Psoas muscle (tissue), 7 donors: ENCODE measurements at regions not wholly inside any gene's neighbourhood (a gene's known extent, or its start where the extent isn't known, plus 50 kb on each side); places are given as distances from the start of the nearest gene placed in this dataset.
"Not testable (repeated sequence)": the region's sequence is repeated elsewhere in the genome, so short reads cannot be mapped to it uniquely, and the experiment has no call there.

Source experiments
- ATAC-seq, 4 donors: fragments of 200-7000 bp; cut with Tn5 transposase; one replicate each; pipeline ENCODE4 v1.9.1; 2020; ENCODE audit warnings: moderate library complexity in 3 of 4, mild to moderate bottlenecking in 2 of 4
- DNase-seq, 2 donors: peaks; one replicate each; pipeline ENCODE4 v3.0.0-alpha.2; 2020
- H3K27ac ChIP-seq: fragments of 200-600 bp; one replicate; pipeline ENCODE4 v1.8.0; 2022
- H3K27me3 ChIP-seq, 3 donors: fragments of 200-600 bp in 1 of 3; one replicate each; pipeline versions ENCODE4 v1.6.1 to v1.8.0; 2013 to 2022; ENCODE audit warnings: low read length in 2 of 3, mild to moderate bottlenecking in 2 of 3, moderate library complexity in 1 of 3; ENCODE audit not compliant: insufficient read depth in 3 of 3
- H3K36me3 ChIP-seq, 2 donors: fragments of 200-600 bp in 1 of 2; one replicate each; pipeline versions ENCODE4 v1.6.1 to v1.8.0; 2013 to 2022; ENCODE audit warnings: low read depth in 1 of 2, mild to moderate bottlenecking in 1 of 2, moderate library complexity in 1 of 2; ENCODE audit not compliant: insufficient read depth in 1 of 2
- H3K4me1 ChIP-seq: fragments of 200-600 bp; one replicate; pipeline ENCODE4 v1.8.0; 2022
- H3K4me3 ChIP-seq: fragments of 200-600 bp; one replicate; pipeline ENCODE4 v1.8.0; 2022; ENCODE audit warnings: mild to moderate bottlenecking
- H3K9me3 ChIP-seq: fragments of 200-600 bp; one replicate; pipeline ENCODE4 v1.8.0; 2022
- WGBS, 3 donors: extraction: QIAGEN DNeasy Blood & Tissue Kit; methylation state at CpG; one replicate each; pipeline versions ENCODE4 v1.1.6 to v1.1.7; 2013; 5-methylcytosine and 5-hydroxymethylcytosine counted together
- intact Hi-C, 2 donors: fragments of 100-400 bp; cut with DNase I; formaldehyde crosslinking; loops; one replicate each; pipeline versions ENCODE4 v1.11.0 to v1.14.2; 2022
- TF ChIP-seq, protein P1 (sequence below): fragments of 200-600 bp; IDR thresholded peaks from one replicate; pipeline ENCODE4 v1.8.0; 2022; ENCODE audit warnings: antibody characterized with exemption
- donor health status: healthy with polysubstance abuse.
- donor health status: DM: no; HTN: no; CAD: no; lungs with moderate emphysema.
- donor health status: Bipolar disorder and iron deficiency.
- donor health status: healthy.
- donor health status: DM: yes; HTN: yes; CAD: no.
- donor health status: DM: no; HTN: no; CAD: no.
- donor health status: DM: yes; HTN: yes; CAD: no.

DNA sequence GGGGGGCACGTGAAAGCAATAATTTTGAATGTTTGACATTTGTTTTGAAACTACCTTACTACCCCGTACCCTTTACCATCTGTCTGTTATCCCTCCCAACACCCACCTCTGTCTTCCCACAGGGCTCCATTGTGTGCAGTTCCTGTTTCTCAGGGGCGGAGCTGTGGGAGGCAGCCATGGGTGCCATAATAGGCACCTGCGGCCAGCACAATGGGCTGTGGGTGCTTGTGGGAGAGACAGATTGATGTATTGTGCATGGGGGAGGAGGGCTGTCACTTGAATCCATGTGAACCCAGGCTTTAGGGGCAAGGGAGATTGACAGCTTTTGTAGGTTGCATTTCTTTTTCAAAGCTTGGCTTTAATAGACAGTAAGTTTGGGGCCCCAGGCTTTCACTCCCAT lies 122.6 kb upstream of the CXorf66 start:
- Histone ChIP-seq H3K27me3 (peaks cover 0 to 34% (median 3%) of the 10 kb centered on the region in 3 donors), H3K9me3 (no peaks in the 10 kb centered on the region), H3K27ac (no peak overlapping the region), H3K4me3 (no peak overlapping the region), H3K4me1 (no peaks in the 10 kb centered on the region), H3K36me3 (no peaks in the 10 kb centered on the region)
- TF ChIP-seq, protein P1, sequence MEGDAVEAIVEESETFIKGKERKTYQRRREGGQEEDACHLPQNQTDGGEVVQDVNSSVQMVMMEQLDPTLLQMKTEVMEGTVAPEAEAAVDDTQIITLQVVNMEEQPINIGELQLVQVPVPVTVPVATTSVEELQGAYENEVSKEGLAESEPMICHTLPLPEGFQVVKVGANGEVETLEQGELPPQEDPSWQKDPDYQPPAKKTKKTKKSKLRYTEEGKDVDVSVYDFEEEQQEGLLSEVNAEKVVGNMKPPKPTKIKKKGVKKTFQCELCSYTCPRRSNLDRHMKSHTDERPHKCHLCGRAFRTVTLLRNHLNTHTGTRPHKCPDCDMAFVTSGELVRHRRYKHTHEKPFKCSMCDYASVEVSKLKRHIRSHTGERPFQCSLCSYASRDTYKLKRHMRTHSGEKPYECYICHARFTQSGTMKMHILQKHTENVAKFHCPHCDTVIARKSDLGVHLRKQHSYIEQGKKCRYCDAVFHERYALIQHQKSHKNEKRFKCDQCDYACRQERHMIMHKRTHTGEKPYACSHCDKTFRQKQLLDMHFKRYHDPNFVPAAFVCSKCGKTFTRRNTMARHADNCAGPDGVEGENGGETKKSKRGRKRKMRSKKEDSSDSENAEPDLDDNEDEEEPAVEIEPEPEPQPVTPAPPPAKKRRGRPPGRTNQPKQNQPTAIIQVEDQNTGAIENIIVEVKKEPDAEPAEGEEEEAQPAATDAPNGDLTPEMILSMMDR: no peak
- WGBS, 3 donors: 39 to 58% (median 41%) methylated on average over 4 of the region's 4 CpGs
- DNase-seq (no peak), ATAC-seq (no peak)
- intact Hi-C loops: no loop called here

DNA sequence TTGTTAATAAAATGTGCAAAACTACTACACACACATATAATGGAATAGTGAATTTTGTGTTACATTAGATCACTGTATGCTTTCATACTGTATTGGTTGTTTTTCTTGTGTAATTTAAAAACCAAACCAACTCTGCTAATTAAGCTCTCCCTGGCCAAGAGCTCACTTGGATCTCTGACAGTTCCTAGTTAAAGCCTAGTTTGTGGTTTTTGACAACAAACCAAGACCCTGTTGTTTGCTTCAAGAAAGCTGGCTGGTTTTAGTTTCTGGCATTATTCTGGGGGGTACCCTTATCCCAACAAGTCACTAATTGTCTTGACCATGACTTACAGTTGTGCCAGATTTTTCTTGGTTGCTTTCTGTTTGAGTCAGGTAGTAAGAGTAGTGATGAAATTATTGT lies 121.4 kb upstream of the CXorf66 start:
- TF ChIP-seq, protein P1: no peak
- H3K36me3 ChIP-seq: no peaks in the 10 kb centered on the region
- no peak for ATAC-seq
- no peak overlapping the region for H3K27ac ChIP-seq
- no peak overlapping the region for H3K4me3 ChIP-seq
- H3K4me1 ChIP-seq: no peaks in the 10 kb centered on the region
- H3K27me3 ChIP-seq: peaks cover 0 to 22% (median 3%) of the 10 kb centered on the region in 3 donors
- intact Hi-C loops: no loop called here
- H3K9me3 ChIP-seq: no peaks in the 10 kb centered on the region
- no peak for DNase-seq

DNA sequence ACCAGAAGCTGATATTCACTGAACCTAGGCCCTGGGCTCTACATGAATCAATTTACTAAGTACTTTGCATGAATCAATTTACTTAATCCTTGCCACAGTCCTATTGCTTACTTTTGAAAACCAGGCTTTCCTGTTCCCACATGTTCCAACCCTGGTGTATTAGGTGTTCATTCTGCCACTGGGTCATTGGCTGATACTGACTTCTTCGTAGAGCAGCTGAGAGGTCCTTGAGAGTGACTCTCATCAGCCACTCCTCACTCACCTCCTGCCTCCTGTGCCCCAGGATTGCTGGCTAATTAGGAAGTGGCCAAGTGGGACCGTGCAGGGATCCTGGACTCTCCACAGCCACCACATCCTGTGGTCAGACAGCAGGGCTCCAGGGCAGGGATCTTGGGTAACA lies 109.5 kb upstream of the CXorf66 start:
- WGBS, 3 donors: no CpG with 5 or more reads among the region's 2 CpGs
- ATAC-seq, H3K27me3 ChIP-seq, H3K27ac ChIP-seq, H3K36me3 ChIP-seq, DNase-seq, H3K4me3 ChIP-seq, H3K9me3 ChIP-seq, H3K4me1 ChIP-seq: not testable (repeated sequence)
- intact Hi-C loops: loop anchor here in 1 of 2 donors (5.0 kb wide), 1 partner anchor 62 kb away; no protein-coding TSS in a partner anchor

DNA sequence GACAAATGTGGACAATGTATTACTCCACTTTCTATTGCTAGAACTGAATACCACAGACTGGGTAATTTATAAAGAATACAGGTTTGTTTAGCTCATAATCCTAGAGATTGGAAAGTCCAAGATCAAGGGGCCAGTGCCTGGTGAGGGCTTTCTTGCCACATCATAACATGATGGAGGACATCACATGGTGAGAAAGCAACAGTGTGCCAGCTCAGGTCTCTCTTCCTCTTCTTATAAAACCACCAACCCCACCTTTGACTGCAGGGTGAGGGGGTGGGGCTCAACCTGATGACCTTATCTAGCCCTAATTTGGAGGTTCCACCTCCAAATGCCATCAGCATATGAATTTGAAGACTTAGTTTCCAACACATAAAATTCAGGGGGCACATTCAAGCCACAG lies 105.7 kb upstream of the CXorf66 start:
- Histone ChIP-seq H3K9me3 (no peaks in the 10 kb centered on the region), H3K4me1 (no peaks in the 10 kb centered on the region), H3K36me3 (no peaks in the 10 kb centered on the region), H3K27ac (no peak overlapping the region), H3K27me3 (no peaks in the 10 kb centered on the region), H3K4me3 (no peak overlapping the region)
- TF ChIP-seq, protein P1: no peak
- DNase-seq (no peak), ATAC-seq (no peak)
- intact Hi-C loops: loop anchor here in 1 of 2 donors (5.0 kb wide), 1 partner anchor 66 kb away; no protein-coding TSS in a partner anchor

DNA sequence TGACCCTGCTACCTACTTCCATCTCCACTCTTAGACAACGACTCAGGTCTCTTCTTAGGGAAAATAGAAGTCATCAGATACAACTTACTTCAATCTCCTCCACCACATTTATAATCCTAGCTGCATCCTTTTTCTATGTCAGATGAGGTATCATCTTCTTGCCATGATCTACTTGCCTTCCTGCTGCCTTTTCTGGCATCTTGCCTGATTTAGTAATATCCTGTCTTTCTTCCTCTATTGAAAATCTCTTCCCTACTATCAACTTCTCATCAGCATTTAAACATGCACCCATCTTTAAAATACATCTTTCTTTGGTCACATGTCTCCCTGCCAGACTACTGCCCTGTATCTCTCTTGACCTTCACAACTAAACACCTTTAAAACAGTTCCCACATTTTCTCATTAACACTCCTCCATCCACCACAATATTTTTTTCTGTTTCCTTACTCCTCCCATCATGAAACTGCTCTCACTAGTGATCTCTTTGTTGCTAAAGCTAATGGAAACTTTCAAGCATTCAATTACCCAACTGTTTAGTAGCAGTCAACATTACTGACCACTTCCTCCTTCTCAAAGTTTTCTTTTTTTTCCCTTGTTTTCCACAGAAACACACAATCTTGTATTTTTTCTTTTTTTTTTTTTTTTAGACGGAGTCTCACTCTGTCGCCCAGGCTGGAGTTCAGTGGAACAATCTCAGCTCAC lies 100.8 kb upstream of the CXorf66 start:
- no peaks in the 10 kb centered on the region for H3K4me1 ChIP-seq
- WGBS, 3 donors: 70 to 76% (median 70%) methylated on average over 3 of the region's 3 CpGs
- ATAC-seq (no peak), DNase-seq (no peak)
- TF ChIP-seq, protein P1: no peak
- H3K27ac ChIP-seq: no peak overlapping the region
- H3K36me3 ChIP-seq: no peaks in the 10 kb centered on the region
- H3K27me3 ChIP-seq: peaks cover 0 to 4% (median 0%) of the 10 kb centered on the region in 3 donors
- intact Hi-C loops: no loop called here
- H3K9me3 ChIP-seq: no peaks in the 10 kb centered on the region
- no peak overlapping the region for H3K4me3 ChIP-seq
